OCI-LY1 (cell line): ENCODE measurements at regions not wholly inside any gene's neighbourhood (a gene's known extent, or its start where the extent isn't known, plus 50 kb on each side); places are given as distances from the start of the nearest gene placed in this dataset.
"Not testable (repeated sequence)": the region's sequence is repeated elsewhere in the genome, so short reads cannot be mapped to it uniquely, and the experiment has no call there.

Source experiments
- CTCF ChIP-seq: fragments of 200-600 bp; sonication (generic), shearing (Covaris generic); IDR thresholded peaks from 2 replicates; pipeline ENCODE4 v1.5.1; 2017; ENCODE audit warnings: mild to moderate bottlenecking, antibody characterized with exemption, low read length, moderate library complexity, mixed read lengths
- EZH2 ChIP-seq: fragments of 200-600 bp; sonication (generic), shearing (Covaris generic); IDR thresholded peaks from 2 replicates; pipeline ENCODE4 v1.8.0; 2017; ENCODE audit warnings: borderline replicate concordance, mixed run types, mild to moderate bottlenecking, antibody characterized with exemption, low read length, moderate library complexity, mixed read lengths

- TF ChIP-seq EZH2, CTCF: not testable (repeated sequence)
Observed at GRCh38 chr1:117314951-117315350, 52.3 kb upstream of the MAN1A2 start.
